Neutrophil (primary cell): ENCODE measurements at regions not wholly inside any gene's neighbourhood (a gene's known extent, or its start where the extent isn't known, plus 50 kb on each side); places are given as distances from the start of the nearest gene placed in this dataset.

Experiments used
- H3K27ac ChIP-seq: fragments of 200-600 bp; sonication (generic); 2 replicates; pipeline ENCODE4 v1.5.1; 2016; ENCODE audit warnings: mild to moderate bottlenecking, moderate library complexity
- H3K27me3 ChIP-seq: fragments of 200-600 bp; sonication (generic); 2 replicates; pipeline ENCODE4 v1.6.0; 2016; ENCODE audit warnings: mild to moderate bottlenecking
- H3K36me3 ChIP-seq: fragments of 200-600 bp; sonication (generic); 2 replicates; pipeline ENCODE4 v1.5.1; 2017
- H3K4me1 ChIP-seq, 2 experiments: fragments of 200-600 bp in 1 of 2; sonication (generic) in 1 of 2; 1 replicate in 1 of 2; 2 replicates in 1 of 2; pipeline versions ENCODE4 v1.5.1 to v1.6.1; 2013 to 2016; ENCODE audit warnings: low read depth in 1 of 2, low read length in 1 of 2, mild to moderate bottlenecking in 1 of 2, moderate library complexity in 1 of 2; ENCODE audit not compliant: control insufficient read depth in 1 of 2, insufficient read depth in 1 of 2
- H3K4me3 ChIP-seq, 2 experiments: fragments of 200-600 bp in 1 of 2; sonication (generic) in 1 of 2; 1 replicate in 1 of 2; 2 replicates in 1 of 2; pipeline ENCODE4 v1.5.1; 2013 to 2016; ENCODE audit warnings: low read depth in 1 of 2, low read length in 1 of 2, mild to moderate bottlenecking in 1 of 2, moderate library complexity in 1 of 2
- H3K9me3 ChIP-seq: fragments of 200-600 bp; sonication (generic); 2 replicates; pipeline ENCODE4 v1.5.1; 2016
- TF ChIP-seq, protein P1 (sequence below): fragments of 200-600 bp; sonication (generic); IDR thresholded peaks from 2 replicates; pipeline ENCODE4 v1.5.1; 2016; ENCODE audit warnings: antibody characterized with exemption

DNA sequence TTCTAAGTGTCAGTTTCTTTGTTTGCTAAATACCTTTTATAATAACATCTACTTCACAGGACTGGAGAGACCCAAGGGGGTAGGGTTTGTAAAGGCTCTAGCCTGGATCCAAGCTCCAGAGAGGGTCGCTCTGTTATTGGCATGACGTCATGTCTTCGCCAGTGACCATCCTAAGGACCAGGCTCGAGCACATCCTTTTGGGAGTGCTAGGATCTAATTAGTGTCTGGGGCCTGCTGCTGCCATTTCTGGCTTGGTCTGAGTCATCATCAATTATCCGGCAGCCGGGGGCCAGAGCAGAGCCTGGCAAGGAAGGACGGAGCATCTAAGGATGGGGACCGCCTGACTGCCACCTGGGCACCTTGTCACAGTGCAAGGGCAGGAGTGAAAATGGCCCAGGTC, 153.0 kb downstream of the NSG2 start:
- Histone ChIP-seq H3K4me1 (no peaks in the 10 kb centered on the region), H3K4me3 (no peak overlapping the region), H3K9me3 (no peaks in the 10 kb centered on the region), H3K27me3 (no peaks in the 10 kb centered on the region), H3K27ac (no peak overlapping the region), H3K36me3 (no peaks in the 10 kb centered on the region)
- TF ChIP-seq, protein P1, sequence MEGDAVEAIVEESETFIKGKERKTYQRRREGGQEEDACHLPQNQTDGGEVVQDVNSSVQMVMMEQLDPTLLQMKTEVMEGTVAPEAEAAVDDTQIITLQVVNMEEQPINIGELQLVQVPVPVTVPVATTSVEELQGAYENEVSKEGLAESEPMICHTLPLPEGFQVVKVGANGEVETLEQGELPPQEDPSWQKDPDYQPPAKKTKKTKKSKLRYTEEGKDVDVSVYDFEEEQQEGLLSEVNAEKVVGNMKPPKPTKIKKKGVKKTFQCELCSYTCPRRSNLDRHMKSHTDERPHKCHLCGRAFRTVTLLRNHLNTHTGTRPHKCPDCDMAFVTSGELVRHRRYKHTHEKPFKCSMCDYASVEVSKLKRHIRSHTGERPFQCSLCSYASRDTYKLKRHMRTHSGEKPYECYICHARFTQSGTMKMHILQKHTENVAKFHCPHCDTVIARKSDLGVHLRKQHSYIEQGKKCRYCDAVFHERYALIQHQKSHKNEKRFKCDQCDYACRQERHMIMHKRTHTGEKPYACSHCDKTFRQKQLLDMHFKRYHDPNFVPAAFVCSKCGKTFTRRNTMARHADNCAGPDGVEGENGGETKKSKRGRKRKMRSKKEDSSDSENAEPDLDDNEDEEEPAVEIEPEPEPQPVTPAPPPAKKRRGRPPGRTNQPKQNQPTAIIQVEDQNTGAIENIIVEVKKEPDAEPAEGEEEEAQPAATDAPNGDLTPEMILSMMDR = no peak

GRCh38 chr5:174202996-174203395, 157.5 kb downstream of the NSG2 start:
- H3K9me3 ChIP-seq = no peaks in the 10 kb centered on the region

GRCh38 chr5:174204535-174205313, 159.2 kb downstream of the NSG2 start:
- Histone ChIP-seq H3K27ac (no peak overlapping the region), H3K4me3 (no peak overlapping the region), H3K36me3 (no peaks in the 10 kb centered on the region), H3K4me1 (no peaks in the 10 kb centered on the region), H3K9me3 (no peaks in the 10 kb centered on the region), H3K27me3 (no peaks in the 10 kb centered on the region)
- TF ChIP-seq, protein P1 = no peak

More at GRCh38 chr5:174202996-174203395, 157.5 kb downstream of the NSG2 start:
- no peak overlapping the region for H3K4me3 ChIP-seq
- no peak overlapping the region for H3K27ac ChIP-seq
- H3K27me3 ChIP-seq = no peaks in the 10 kb centered on the region
- H3K36me3 ChIP-seq = no peaks in the 10 kb centered on the region
- TF ChIP-seq, protein P1 = no peak
- H3K4me1 ChIP-seq = no peaks in the 10 kb centered on the region

GRCh38 chr5:174205939-174206338, 160.4 kb downstream of the NSG2 start:
- Histone ChIP-seq H3K27ac (no peak overlapping the region), H3K36me3 (no peaks in the 10 kb centered on the region), H3K4me3 (no peak overlapping the region), H3K4me1 (no peaks in the 10 kb centered on the region), H3K9me3 (no peaks in the 10 kb centered on the region), H3K27me3 (no peaks in the 10 kb centered on the region)
- TF ChIP-seq, protein P1 = no peak

DNA sequence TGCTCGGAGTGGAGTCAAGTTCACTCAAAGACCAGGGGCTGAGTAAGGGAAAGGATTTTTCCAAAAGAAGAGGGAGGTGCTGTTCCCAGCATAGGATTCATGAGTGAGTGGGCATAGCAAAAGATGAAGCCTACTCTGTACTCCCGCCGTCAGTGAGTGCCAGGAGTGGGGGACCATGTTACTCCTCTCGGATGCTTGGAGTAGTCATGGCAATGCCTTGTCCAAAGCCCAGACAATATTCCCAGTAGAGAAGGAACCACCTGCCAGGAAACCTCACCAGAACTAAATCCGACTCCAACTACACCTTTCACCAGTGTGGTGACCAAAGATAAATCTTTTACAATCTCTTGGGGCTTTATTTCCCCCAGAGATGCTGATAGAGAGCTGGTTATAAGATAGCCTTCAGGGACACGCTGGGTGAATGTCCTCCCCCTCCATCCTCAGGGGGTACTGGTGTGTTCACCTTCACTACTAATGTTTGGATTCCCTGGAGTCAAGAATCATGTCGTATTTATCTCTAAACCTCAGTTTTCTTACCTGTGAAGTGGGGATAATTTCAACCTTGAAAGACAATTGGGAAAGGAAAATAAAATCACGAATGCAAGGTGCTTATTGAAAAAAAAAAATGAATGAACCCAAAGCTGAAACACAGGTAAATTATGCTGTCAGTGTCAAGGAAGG, 165.2 kb downstream of the NSG2 start:
- H3K4me1 ChIP-seq = no peaks in the 10 kb centered on the region
- H3K9me3 ChIP-seq = no peaks in the 10 kb centered on the region
- no peak overlapping the region for H3K27ac ChIP-seq
- H3K36me3 ChIP-seq = no peaks in the 10 kb centered on the region
- no peak overlapping the region for H3K4me3 ChIP-seq
- TF ChIP-seq, protein P1 = no peak
- H3K27me3 ChIP-seq = peaks cover 8% of the 10 kb centered on the region
